NCI-H2107 treated with DMSO at 0.1 percent for 48 hours (cell line): ENCODE measurements at regions not wholly inside any gene's neighbourhood (a gene's known extent, or its start where the extent isn't known, plus 50 kb on each side); places are given as distances from the start of the nearest gene placed in this dataset.
A peak's percentile ranks its signal among the peaks of the same experiment; 100 is the strongest.

ENCODE experiments used
- DNase-seq: peaks from one replicate; lab custom pipeline; 2025; ENCODE audit not compliant: unreplicated experiment; lab: John Stamatoyannopoulos, UW

- no peak for DNase-seq
Observed at GRCh38 chr18:40921845-40922629, 1033.0 kb upstream of the PIK3C3 start.

- no peak for DNase-seq
Observed at GRCh38 chr18:40917056-40917455, 1038.0 kb upstream of the PIK3C3 start.

- DNase-seq, result no peak
Observed at GRCh38 chr18:40915724-40916123, 1039.3 kb upstream of the PIK3C3 start.

- DNase-seq, result no peak
Observed at GRCh38 chr18:40911582-40912254, 1043.3 kb upstream of the PIK3C3 start.

- DNase-seq, result no peak
Observed at GRCh38 chr18:40911041-40911440, 1044.0 kb upstream of the PIK3C3 start.

GRCh38 chr18:40907842-40908241 lies 1047.2 kb upstream of the PIK3C3 start:
- no peak for DNase-seq

GRCh38 chr18:40904295-40904694 lies 1050.7 kb upstream of the PIK3C3 start:
- no peak for DNase-seq

- no peak for DNase-seq
Observed at GRCh38 chr18:40902436-40902835, 1052.6 kb upstream of the PIK3C3 start.

GRCh38 chr18:40897884-40898283 lies 1057.2 kb upstream of the PIK3C3 start:
- DNase-seq, result no peak

- DNase-seq, result no peak
Observed at GRCh38 chr18:40883271-40883670, 1071.8 kb upstream of the PIK3C3 start.

GRCh38 chr18:40882468-40882867 lies 1072.6 kb upstream of the PIK3C3 start:
- DNase-seq, result no peak

GRCh38 chr18:40878371-40878770 lies 1076.7 kb upstream of the PIK3C3 start:
- no peak for DNase-seq

GRCh38 chr18:40877096-40877495 lies 1077.9 kb upstream of the PIK3C3 start:
- DNase-seq, result no peak

GRCh38 chr18:40875101-40875615 lies 1079.9 kb upstream of the PIK3C3 start:
- DNase-seq, result no peak

GRCh38 chr18:40874233-40874632 lies 1080.8 kb upstream of the PIK3C3 start:
- DNase-seq, result no peak

- DNase-seq, result no peak
Observed at GRCh38 chr18:40868110-40868858, 1086.8 kb upstream of the PIK3C3 start.

GRCh38 chr18:40867459-40867858 lies 1087.6 kb upstream of the PIK3C3 start:
- peak; percentile 25 for DNase-seq

- no peak for DNase-seq
Observed at GRCh38 chr18:40866968-40867367, 1088.1 kb upstream of the PIK3C3 start.

- no peak for DNase-seq
Observed at GRCh38 chr18:40866013-40866645, 1088.9 kb upstream of the PIK3C3 start.

GRCh38 chr18:40864846-40865245 lies 1090.2 kb upstream of the PIK3C3 start:
- no peak for DNase-seq

GRCh38 chr18:40863801-40864200 lies 1091.2 kb upstream of the PIK3C3 start:
- DNase-seq, result no peak
